Activated CD4-positive, alpha-beta T cell treated with anti-CD3 and anti-CD28 coated beads for 1 hour (primary cell): ENCODE measurements at regions not wholly inside any gene's neighbourhood (a gene's known extent, or its start where the extent isn't known, plus 50 kb on each side); places are given as distances from the start of the nearest gene placed in this dataset.

Experiments used
- DNase-seq: peaks from one replicate; pipeline ENCODE4 v3.0.0-alpha.2; 2020

- DNase-seq, result no peak
Measured at GRCh38 chr4:138740816-138741745, 274.5 kb upstream of the NOCT start.

GRCh38 chr4:138736362-138736761 is 279.2 kb upstream of the NOCT start:
- no peak for DNase-seq

- DNase-seq, result no peak
Measured at GRCh38 chr4:138734746-138735145, 280.8 kb upstream of the NOCT start.

GRCh38 chr4:138728566-138728965 is 287.0 kb upstream of the NOCT start:
- no peak for DNase-seq

- DNase-seq, result no peak
Measured at GRCh38 chr4:138727731-138728130, 287.9 kb upstream of the NOCT start.

GRCh38 chr4:138724530-138724929 is 291.1 kb upstream of the NOCT start:
- no peak for DNase-seq

GRCh38 chr4:138716559-138717335 is 298.8 kb upstream of the NOCT start:
- no peak for DNase-seq

GRCh38 chr4:138710297-138710696 is 305.3 kb upstream of the NOCT start:
- no peak for DNase-seq

GRCh38 chr4:138709859-138710258 is 305.7 kb upstream of the NOCT start:
- DNase-seq, result no peak

- DNase-seq, result no peak
Measured at GRCh38 chr4:138707746-138708677, 307.6 kb upstream of the NOCT start.

GRCh38 chr4:138706201-138706600 is 309.4 kb upstream of the NOCT start:
- DNase-seq, result no peak

GRCh38 chr4:138702190-138702824 is 313.3 kb upstream of the NOCT start:
- DNase-seq, result no peak

GRCh38 chr4:138698641-138699040 is 316.9 kb upstream of the NOCT start:
- no peak for DNase-seq

- DNase-seq, result no peak
Measured at GRCh38 chr4:138697851-138698250, 317.7 kb upstream of the NOCT start.

GRCh38 chr4:138696771-138697170 is 318.8 kb upstream of the NOCT start:
- no peak for DNase-seq

GRCh38 chr4:138696058-138696457 is 319.5 kb upstream of the NOCT start:
- DNase-seq, result no peak

- no peak for DNase-seq
Measured at GRCh38 chr4:138693526-138693925, 322.1 kb upstream of the NOCT start.

- no peak for DNase-seq
Measured at GRCh38 chr4:138692411-138692810, 323.2 kb upstream of the NOCT start.

- DNase-seq, result no peak
Measured at GRCh38 chr4:138689593-138689992, 326.0 kb upstream of the NOCT start.

- DNase-seq, result no peak
Measured at GRCh38 chr4:138689187-138689586, 326.4 kb upstream of the NOCT start.

- DNase-seq, result no peak
Measured at GRCh38 chr4:138688408-138689085, 327.0 kb upstream of the NOCT start.
